Breast epithelium (tissue), 4 donors: ENCODE measurements at regions not wholly inside any gene's neighbourhood (a gene's known extent, or its start where the extent isn't known, plus 50 kb on each side); places are given as distances from the start of the nearest gene placed in this dataset.

Source experiments
- DNase-seq, 2 donors: peaks; one replicate each; pipeline ENCODE4 v3.0.0-alpha.2; 2019; ENCODE audit warnings: low spot score in 2 of 2
- H3K27ac ChIP-seq, 2 donors: fragments of 200-600 bp; sonication (generic) in 1 of 2; one replicate each; pipeline ENCODE4 v1.5.1; 2016 to 2019; ENCODE audit warnings: mild to moderate bottlenecking in 1 of 2
- H3K27me3 ChIP-seq, 2 donors: fragments of 200-600 bp; sonication (generic) in 1 of 2; one replicate each; pipeline versions ENCODE4 v1.5.1 to v1.6.0; 2017 to 2019; ENCODE audit warnings: control low read depth in 1 of 2, mild to moderate bottlenecking in 1 of 2
- H3K36me3 ChIP-seq: fragments of 200-600 bp; one replicate; pipeline ENCODE4 v1.5.1; 2019
- H3K4me1 ChIP-seq, 2 donors: fragments of 200-600 bp; sonication (generic); one replicate each; pipeline ENCODE4 v1.5.1; 2016 to 2019; ENCODE audit warnings: control low read depth in 1 of 2
- H3K4me3 ChIP-seq, 3 donors: fragments of 200-600 bp; sonication (generic); 1 replicate in 2 of 3; 2 replicates in 1 of 3; pipeline ENCODE4 v1.5.1; 2016 to 2019; ENCODE audit warnings: mild to moderate bottlenecking in 3 of 3, moderate library complexity in 2 of 3
- H3K9me3 ChIP-seq, 2 donors: fragments of 200-600 bp; sonication (generic) in 1 of 2; one replicate each; pipeline ENCODE4 v1.5.1; 2016 to 2019; ENCODE audit warnings: control low read depth in 1 of 2
- POLR2A ChIP-seq: fragments of 450-650 bp; IDR thresholded peaks from one replicate; pipeline ENCODE4 v1.6.1; 2016; ENCODE audit warnings: antibody characterized with exemption, mild to moderate bottlenecking, moderate library complexity
- POLR2AphosphoS5 ChIP-seq, 3 donors: sonication (generic); formaldehyde crosslinking; IDR thresholded peaks; one replicate each; pipeline ENCODE4 v1.6.1; 2017; ENCODE audit warnings: antibody characterized with exemption in 3 of 3
- intact Hi-C: fragments of 100-400 bp; cut with DNase I; formaldehyde crosslinking; loops from one replicate; pipeline ENCODE4 v1.15.1; 2023; ENCODE audit warnings: low total_unique reads
- TF ChIP-seq, protein P1 (sequence below), 3 donors: fragments of 450-650 bp; IDR thresholded peaks; one replicate each; pipeline ENCODE4 v1.5.1; 2016 to 2017; ENCODE audit warnings: antibody characterized with exemption in 3 of 3, mild to moderate bottlenecking in 3 of 3, moderate library complexity in 3 of 3

DNA sequence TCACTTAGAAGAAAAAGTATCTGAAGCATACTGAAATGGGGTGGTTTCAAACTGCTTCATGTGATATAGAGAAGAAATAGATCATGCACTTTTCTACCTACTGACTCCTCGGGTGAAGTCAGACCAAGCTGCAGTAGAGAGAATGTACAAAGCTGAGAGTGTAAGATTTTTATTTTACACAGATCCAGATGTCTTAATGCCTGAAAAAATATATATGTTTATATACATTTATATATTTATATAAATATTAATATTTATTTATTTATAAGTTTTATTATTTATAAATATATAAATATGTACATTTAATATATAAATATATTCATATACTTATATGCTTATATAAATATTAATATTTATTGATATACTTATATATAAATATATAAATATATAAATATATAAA lies 171.9 kb upstream of the SPOCK3 start:
- no peaks in the 10 kb centered on the region for H3K36me3 ChIP-seq
- H3K4me1 ChIP-seq: no peaks in the 10 kb centered on the region
- TF ChIP-seq, protein P1, sequence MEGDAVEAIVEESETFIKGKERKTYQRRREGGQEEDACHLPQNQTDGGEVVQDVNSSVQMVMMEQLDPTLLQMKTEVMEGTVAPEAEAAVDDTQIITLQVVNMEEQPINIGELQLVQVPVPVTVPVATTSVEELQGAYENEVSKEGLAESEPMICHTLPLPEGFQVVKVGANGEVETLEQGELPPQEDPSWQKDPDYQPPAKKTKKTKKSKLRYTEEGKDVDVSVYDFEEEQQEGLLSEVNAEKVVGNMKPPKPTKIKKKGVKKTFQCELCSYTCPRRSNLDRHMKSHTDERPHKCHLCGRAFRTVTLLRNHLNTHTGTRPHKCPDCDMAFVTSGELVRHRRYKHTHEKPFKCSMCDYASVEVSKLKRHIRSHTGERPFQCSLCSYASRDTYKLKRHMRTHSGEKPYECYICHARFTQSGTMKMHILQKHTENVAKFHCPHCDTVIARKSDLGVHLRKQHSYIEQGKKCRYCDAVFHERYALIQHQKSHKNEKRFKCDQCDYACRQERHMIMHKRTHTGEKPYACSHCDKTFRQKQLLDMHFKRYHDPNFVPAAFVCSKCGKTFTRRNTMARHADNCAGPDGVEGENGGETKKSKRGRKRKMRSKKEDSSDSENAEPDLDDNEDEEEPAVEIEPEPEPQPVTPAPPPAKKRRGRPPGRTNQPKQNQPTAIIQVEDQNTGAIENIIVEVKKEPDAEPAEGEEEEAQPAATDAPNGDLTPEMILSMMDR (IDR thresholded peaks at IDR 0.05): no peak
- TF ChIP-seq POLR2A: no peak
- TF ChIP-seq POLR2AphosphoS5 (IDR thresholded peaks at IDR 0.05): no peak
- no peak overlapping the region for H3K4me3 ChIP-seq
- no peak overlapping the region for H3K27ac ChIP-seq
- intact Hi-C loops: no loop called here
- H3K9me3 ChIP-seq: no peaks in the 10 kb centered on the region
- DNase-seq: no peak
- H3K27me3 ChIP-seq: no peaks in the 10 kb centered on the region

DNA sequence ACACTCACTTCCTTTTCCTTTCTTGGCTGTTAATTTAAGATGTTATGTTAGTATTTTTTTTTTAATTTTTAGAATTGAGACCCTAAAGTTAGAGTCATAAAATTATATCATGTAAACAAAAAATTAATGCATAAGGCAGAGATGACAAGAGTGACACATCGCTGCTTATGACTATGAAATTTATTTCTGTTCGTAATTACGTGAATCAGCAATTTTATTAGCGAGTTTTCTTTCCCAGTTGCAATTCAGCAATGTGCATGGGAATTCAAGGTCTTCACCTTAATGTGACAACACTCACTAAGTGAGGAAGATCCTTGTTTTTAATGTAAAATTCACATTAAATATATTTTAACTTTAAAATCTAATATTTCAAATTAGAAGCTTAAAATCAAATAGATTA lies 181.2 kb upstream of the SPOCK3 start:
- Histone ChIP-seq H3K4me3 (no peak overlapping the region), H3K27ac (no peak overlapping the region), H3K9me3 (no peaks in the 10 kb centered on the region), H3K27me3 (no peaks in the 10 kb centered on the region), H3K36me3 (no peaks in the 10 kb centered on the region), H3K4me1 (no peaks in the 10 kb centered on the region)
- intact Hi-C loops: no loop called here
- DNase-seq: no peak
- TF ChIP-seq, protein P1 (IDR thresholded peaks at IDR 0.05): no peak
- no peak for TF ChIP-seq POLR2A
- no peak for TF ChIP-seq POLR2AphosphoS5 (IDR thresholded peaks at IDR 0.05)

DNA sequence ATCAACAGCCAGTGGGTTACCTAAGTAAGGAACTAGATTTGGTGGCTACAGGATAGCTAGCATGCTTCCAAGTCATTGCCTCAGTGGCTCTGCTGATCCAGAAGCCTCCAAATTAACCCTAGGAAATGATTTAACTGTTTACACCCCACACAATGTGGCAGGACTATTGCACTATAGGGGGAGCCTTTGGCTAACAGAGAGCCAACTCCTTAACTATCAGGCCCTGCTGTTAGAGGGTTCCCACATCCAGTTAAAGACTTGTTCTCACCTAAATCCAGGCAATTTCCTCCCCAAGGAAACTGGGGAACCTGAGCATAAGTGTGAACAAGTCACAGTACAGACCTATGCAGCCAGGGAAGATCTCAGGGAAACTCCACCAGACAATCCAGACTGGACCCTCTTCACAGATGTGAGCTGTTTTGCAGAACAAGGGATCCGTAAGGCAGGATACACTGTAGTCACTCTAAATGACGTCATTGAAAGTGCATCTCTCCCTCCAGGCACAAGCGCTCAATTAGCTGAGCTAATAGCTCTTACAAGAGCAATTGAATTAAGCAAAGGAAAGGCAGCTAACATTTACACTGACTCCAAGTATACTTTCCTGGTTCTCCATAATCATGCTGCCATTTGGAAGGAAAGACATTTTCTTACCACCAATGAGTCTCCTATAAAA lies 185.3 kb upstream of the SPOCK3 start:
- Histone ChIP-seq H3K4me1 (no peaks in the 10 kb centered on the region), H3K4me3 (no peak overlapping the region), H3K27me3 (no peaks in the 10 kb centered on the region), H3K9me3 (no peaks in the 10 kb centered on the region), H3K36me3 (no peaks in the 10 kb centered on the region), H3K27ac (no peak overlapping the region)
- intact Hi-C loops: no loop called here
- TF ChIP-seq POLR2AphosphoS5 (IDR thresholded peaks at IDR 0.05): no peak
- TF ChIP-seq, protein P1 (IDR thresholded peaks at IDR 0.05): no peak
- DNase-seq: no peak

DNA sequence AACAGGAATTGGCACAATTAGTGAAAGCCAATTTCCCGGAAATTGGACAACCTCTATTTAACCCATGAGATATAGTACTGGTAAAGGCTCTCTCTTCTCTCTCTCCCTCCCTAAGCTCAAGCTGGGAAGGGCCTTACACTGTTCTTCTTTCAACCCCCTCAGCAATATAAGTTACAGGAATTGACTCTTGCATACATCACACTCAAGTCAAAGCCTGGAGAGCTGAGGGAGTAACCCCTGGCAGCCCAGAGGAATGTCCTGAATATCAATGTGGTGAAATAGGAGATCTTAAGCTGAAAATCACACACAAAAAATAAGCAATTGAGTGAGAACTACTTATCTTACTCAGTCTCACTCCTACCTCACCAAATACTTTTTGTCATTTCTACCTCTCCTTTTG lies 186.9 kb upstream of the SPOCK3 start:
- no peaks in the 10 kb centered on the region for H3K4me1 ChIP-seq
- no peaks in the 10 kb centered on the region for H3K9me3 ChIP-seq
- DNase-seq: no peak
- TF ChIP-seq POLR2AphosphoS5 (IDR thresholded peaks at IDR 0.05): no peak
- no peak overlapping the region for H3K4me3 ChIP-seq
- no peaks in the 10 kb centered on the region for H3K36me3 ChIP-seq
- H3K27me3 ChIP-seq: no peaks in the 10 kb centered on the region
- intact Hi-C loops: no loop called here
- H3K27ac ChIP-seq: no peak overlapping the region

DNA sequence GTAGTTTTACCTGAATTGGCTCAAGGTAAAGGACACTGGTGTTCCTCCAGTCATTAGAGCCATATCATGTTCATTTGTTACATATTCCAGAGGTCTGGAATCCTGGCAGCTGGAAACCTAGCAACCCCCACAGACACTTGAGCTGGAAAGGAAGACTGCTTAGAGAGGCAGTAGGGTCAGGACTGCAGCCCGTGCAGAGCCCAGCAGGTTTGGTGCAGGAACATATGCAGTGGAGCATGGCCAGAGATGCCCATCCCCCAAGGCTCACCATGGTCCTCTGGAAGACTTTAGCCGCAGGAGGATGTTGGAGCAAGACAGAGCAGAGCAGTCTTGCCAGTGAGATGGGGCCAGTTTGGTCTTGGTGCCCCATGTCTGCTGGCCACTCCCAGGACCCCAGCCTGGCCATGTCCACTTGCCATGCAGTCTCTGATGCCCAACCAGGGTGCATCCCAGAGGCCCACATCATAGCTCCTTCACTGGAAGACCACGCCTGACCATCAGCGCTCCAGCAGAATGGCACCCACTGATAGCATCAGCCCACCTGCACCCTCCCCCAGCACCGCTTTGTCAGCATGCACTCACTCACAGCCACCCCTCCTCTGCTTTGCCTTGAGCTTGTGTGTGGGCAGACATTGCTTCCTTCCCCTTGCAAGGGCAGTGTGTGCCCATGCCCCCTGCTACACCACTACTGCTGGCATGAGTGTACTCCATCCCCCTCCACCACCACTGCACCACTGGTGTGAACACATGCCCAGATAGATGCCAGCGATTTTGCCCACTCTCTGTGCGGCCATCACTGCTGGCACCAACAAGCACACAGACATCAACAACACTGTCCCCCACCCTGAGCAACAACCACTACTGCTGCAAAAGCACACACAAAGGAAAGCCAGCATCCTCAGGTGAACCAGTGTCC lies 190.3 kb upstream of the SPOCK3 start:
- TF ChIP-seq, protein P1 (IDR thresholded peaks at IDR 0.05): no peak
- no peak for TF ChIP-seq POLR2A
- TF ChIP-seq POLR2AphosphoS5 (IDR thresholded peaks at IDR 0.05): no peak
- H3K36me3 ChIP-seq: no peaks in the 10 kb centered on the region
- intact Hi-C loops: no loop called here
- no peaks in the 10 kb centered on the region for H3K4me1 ChIP-seq
- no peaks in the 10 kb centered on the region for H3K27me3 ChIP-seq
- no peak overlapping the region for H3K4me3 ChIP-seq
- H3K27ac ChIP-seq: no peak overlapping the region
- no peaks in the 10 kb centered on the region for H3K9me3 ChIP-seq
- no peak for DNase-seq
